H1 (cell line): ENCODE measurements at regions not wholly inside any gene's neighbourhood (a gene's known extent, or its start where the extent isn't known, plus 50 kb on each side); places are given as distances from the start of the nearest gene placed in this dataset.

Experiments
- CTCF ChIA-PET: fragments of 300-600 bp; sonication (Branson Sonifier 250); formaldehyde crosslinking; loops from one replicate; lab custom pipeline; 2021; ENCODE audit not compliant: partially characterized antibody; lab: Charles Lee
- POLR2A ChIA-PET: fragments of 300-600 bp; sonication (Branson Sonifier 250); formaldehyde crosslinking; loops from one replicate; lab custom pipeline; 2021; ENCODE audit warnings: inconsistent platforms; ENCODE audit not compliant: partially characterized antibody; lab: Charles Lee
- DNase-seq, 2 experiments: peaks; one replicate each; pipeline versions ENCODE4 v3.0.0 to v3.0.0-alpha.2; 2010 to 2022; ENCODE audit warnings: low spot score in 2 of 2, low read depth in 1 of 2, mixed read lengths in 1 of 2
- FAIRE-seq: peaks from 2 replicates; lab custom pipeline; 2011; peaks lifted over from hg19 to GRCh38; lab: Jason Lieb, UNC
- H2AFZ ChIP-seq: 2 replicates; pipeline ENCODE4 v1.8.1; 2012; ENCODE audit warnings: low read length, inconsistent platforms
- H2AK5ac ChIP-seq: 2 replicates; pipeline ENCODE4 v1.6.1; 2013; ENCODE audit warnings: low read depth, low read length
- H2BK120ac ChIP-seq: replicated peaks from 2 replicates; pipeline ENCODE3; 2013; ENCODE audit warnings: low read depth, low read length, inconsistent platforms
- H2BK12ac ChIP-seq: 2 replicates; pipeline ENCODE4 v1.6.1; 2013; ENCODE audit warnings: low read depth, low read length
- H2BK15ac ChIP-seq: 2 replicates; pipeline ENCODE4 v1.6.1; 2013; ENCODE audit warnings: low read length
- H2BK20ac ChIP-seq: 2 replicates; pipeline ENCODE4 v1.6.1; 2013; ENCODE audit warnings: low read length
- H2BK5ac ChIP-seq: 2 replicates; pipeline ENCODE4 v1.6.1; 2013; ENCODE audit warnings: low read depth, low read length
- H3K14ac ChIP-seq: 2 replicates; pipeline ENCODE4 v1.6.1; 2013; ENCODE audit warnings: inconsistent platforms; ENCODE audit not compliant: insufficient read length
- H3K18ac ChIP-seq: 2 replicates; pipeline ENCODE4 v1.6.1; 2013; ENCODE audit warnings: low read length; ENCODE audit errors: extremely low read depth
- H3K23ac ChIP-seq: 2 replicates; pipeline ENCODE4 v1.6.1; 2013; ENCODE audit warnings: inconsistent platforms; ENCODE audit not compliant: insufficient read length
- H3K23me2 ChIP-seq: 2 replicates; pipeline ENCODE4 v1.6.1; 2013; ENCODE audit warnings: low read depth, low read length
- H3K27ac ChIP-seq: 2 replicates; pipeline ENCODE4 v1.6.1; 2011; ENCODE audit warnings: low read depth, low read length, inconsistent platforms
- H3K27me3 ChIP-seq, 4 experiments: replicated peaks in 1 of 4; 1 replicate in 1 of 4; 2 replicates in 3 of 4; pipeline versions ENCODE4 v1.6.1 to v1.8.1; 2011 to 2013; ENCODE audit warnings: low read length in 3 of 4, mild to moderate bottlenecking in 3 of 4, inconsistent platforms in 2 of 4, mixed read lengths in 2 of 4, moderate library complexity in 1 of 4; ENCODE audit not compliant: control insufficient read depth in 3 of 4, insufficient read depth in 3 of 4; ENCODE audit errors: extremely low read depth in 1 of 4
- H3K36me3 ChIP-seq, 4 experiments: 2 replicates each; pipeline versions ENCODE4 v1.6.1 to v1.8.1; 2011 to 2013; ENCODE audit warnings: mild to moderate bottlenecking in 4 of 4, low read length in 3 of 4, moderate library complexity in 2 of 4, control low read depth in 1 of 4, inconsistent platforms in 1 of 4; ENCODE audit not compliant: insufficient read depth in 4 of 4, control insufficient read depth in 2 of 4
- H3K4ac ChIP-seq: replicated peaks from 2 replicates; pipeline ENCODE3; 2013; ENCODE audit warnings: low read length, low read depth, mixed read lengths, inconsistent platforms; ENCODE audit not compliant: insufficient read length
- H3K4me1 ChIP-seq, 4 experiments: replicated peaks in 1 of 4; 1 replicate in 1 of 4; 2 replicates in 3 of 4; pipeline versions ENCODE4 v1.6.1 to v1.8.1; 2011 to 2013; ENCODE audit warnings: low read length in 3 of 4, inconsistent platforms in 2 of 4, mixed read lengths in 1 of 4; ENCODE audit not compliant: insufficient read depth in 4 of 4, control insufficient read depth in 3 of 4
- H3K4me2 ChIP-seq, 2 experiments: 2 replicates each; pipeline versions ENCODE4 v1.6.1 to v1.8.1; 2011 to 2013; ENCODE audit warnings: low read depth in 2 of 2, low read length in 2 of 2, control low read depth in 1 of 2, inconsistent platforms in 1 of 2, mild to moderate bottlenecking in 1 of 2; ENCODE audit not compliant: insufficient read depth in 1 of 2
- H3K4me3 ChIP-seq, 4 experiments: fragments of 200-600, 300-600 bp in 1 of 4; sonication (generic), shearing (Covaris generic), sonication (Bioruptor Twin) in 1 of 4; 2 replicates each; pipeline versions ENCODE4 v1.5.1 to v1.8.1; 2011 to 2016; ENCODE audit warnings: low read length in 4 of 4, low read depth in 3 of 4, control low read depth in 2 of 4, inconsistent platforms in 2 of 4, mild to moderate bottlenecking in 2 of 4, mixed read lengths in 1 of 4, moderate library complexity in 1 of 4; ENCODE audit not compliant: insufficient read depth in 2 of 4; ENCODE audit errors: extremely low read depth in 1 of 4
- H3K56ac ChIP-seq: replicated peaks from 2 replicates; pipeline ENCODE3; 2013; ENCODE audit warnings: low read depth, mild to moderate bottlenecking, mixed read lengths, low read length, inconsistent platforms; ENCODE audit not compliant: insufficient read length
- H3K79me1 ChIP-seq: 2 replicates; pipeline ENCODE4 v1.6.1; 2013; ENCODE audit warnings: low read depth, low read length, control low read depth
- H3K79me2 ChIP-seq, 2 experiments: 2 replicates each; pipeline versions ENCODE4 v1.6.1 to v1.8.1; 2012 to 2013; ENCODE audit warnings: low read length in 2 of 2, mild to moderate bottlenecking in 2 of 2, inconsistent platforms in 1 of 2; ENCODE audit not compliant: insufficient read depth in 2 of 2, control insufficient read depth in 1 of 2
- H3K9ac ChIP-seq, 4 experiments: replicated peaks in 1 of 4; 1 replicate in 1 of 4; 2 replicates in 3 of 4; pipeline versions ENCODE4 v1.6.1 to v1.8.1; 2011 to 2013; ENCODE audit warnings: low read depth in 3 of 4, low read length in 3 of 4, control low read depth in 2 of 4, mild to moderate bottlenecking in 2 of 4, moderate library complexity in 2 of 4, inconsistent platforms in 1 of 4; ENCODE audit errors: extremely low read depth in 1 of 4
- H3K9me3 ChIP-seq, 2 experiments: 2 replicates each; pipeline versions ENCODE4 v1.6.1 to v1.8.1; 2012 to 2013; ENCODE audit warnings: mild to moderate bottlenecking in 2 of 2, moderate library complexity in 2 of 2, control low read depth in 1 of 2, inconsistent platforms in 1 of 2, low read depth in 1 of 2, low read length in 1 of 2, mixed read lengths in 1 of 2; ENCODE audit not compliant: insufficient read depth in 2 of 2
- H4K20me1 ChIP-seq, 2 experiments: replicated peaks in 1 of 2; 2 replicates each; pipeline versions ENCODE3 to v1.8.1; 2011 to 2013; ENCODE audit warnings: inconsistent platforms in 2 of 2, low read length in 2 of 2, mild to moderate bottlenecking in 1 of 2; ENCODE audit not compliant: insufficient read depth in 2 of 2, control insufficient read depth in 1 of 2
- H4K5ac ChIP-seq: 2 replicates; pipeline ENCODE4 v1.6.1; 2013; ENCODE audit warnings: low read length, low read depth, mixed read lengths, inconsistent platforms; ENCODE audit not compliant: insufficient read length
- H4K8ac ChIP-seq: 2 replicates; pipeline ENCODE4 v1.8.0; 2013; ENCODE audit warnings: mild to moderate bottlenecking, moderate library complexity, low read length, inconsistent platforms; ENCODE audit not compliant: insufficient read depth; ENCODE audit errors: extremely low read depth
- H4K91ac ChIP-seq: replicated peaks from 2 replicates; pipeline ENCODE3; 2013; ENCODE audit warnings: low read length, mixed read lengths, inconsistent platforms; ENCODE audit not compliant: insufficient read length
- ASH2L ChIP-seq: fragments of 200-600, 300-600 bp; sonication (generic); IDR thresholded peaks from one replicate; pipeline ENCODE4 v1.7.1; 2017; ENCODE audit warnings: low read length
- BCL11A ChIP-seq, 2 experiments: IDR thresholded peaks; one replicate each; pipeline ENCODE4 v1.6.1; 2011; ENCODE audit warnings: low read depth in 2 of 2, low read length in 2 of 2, mild to moderate bottlenecking in 2 of 2
- BRCA1 ChIP-seq: IDR thresholded peaks from 2 replicates; pipeline ENCODE4 v1.6.1; 2012; ENCODE audit warnings: low read depth, low read length, improper control_type of control experiment
- CBX8 ChIP-seq: fragments of 300-800, 300-1000 bp; sonication (generic); IDR thresholded peaks from 2 replicates; pipeline ENCODE4 v1.7.1; 2016; ENCODE audit warnings: low read depth, low read length, borderline replicate concordance
- CEBPB ChIP-seq: IDR thresholded peaks from 2 replicates; pipeline ENCODE4 v1.6.1; 2012; ENCODE audit warnings: low read depth, low read length
- CREB1 ChIP-seq: IDR thresholded peaks from 2 replicates; pipeline ENCODE4 v1.6.1; 2012; ENCODE audit warnings: inconsistent platforms
- CTCF ChIP-seq, 3 experiments: IDR thresholded peaks; 1 replicate in 2 of 3; 2 replicates in 1 of 3; pipeline versions ENCODE4 v1.5.1 to v1.6.1; 2011; ENCODE audit warnings: low read length in 3 of 3, mild to moderate bottlenecking in 3 of 3, inconsistent platforms in 2 of 3, low read depth in 1 of 3, moderate library complexity in 1 of 3; ENCODE audit not compliant: insufficient read depth in 1 of 3; ENCODE audit errors: control extremely low read depth in 1 of 3
- HDAC6 ChIP-seq: IDR thresholded peaks from one replicate; pipeline ENCODE4 v1.7.1; 2012; ENCODE audit warnings: low read depth, mild to moderate bottlenecking, inconsistent platforms, low read length, moderate library complexity
- JUN ChIP-seq: IDR thresholded peaks from 2 replicates; pipeline ENCODE4 v1.6.1; 2011; ENCODE audit warnings: low read depth, mild to moderate bottlenecking, improper control_type of control experiment, low read length
- MAFK ChIP-seq: IDR thresholded peaks from 2 replicates; pipeline ENCODE4 v1.6.1; 2012; ENCODE audit warnings: low read depth, mild to moderate bottlenecking, improper control_type of control experiment, low read length
- POLR2A ChIP-seq, 2 experiments: IDR thresholded peaks; 1 replicate in 1 of 2; 2 replicates in 1 of 2; pipeline ENCODE4 v1.6.1; 2011; ENCODE audit warnings: low read depth in 2 of 2, low read length in 2 of 2, mild to moderate bottlenecking in 2 of 2; ENCODE audit errors: control extremely low read depth in 1 of 2
- POU5F1 ChIP-seq: IDR thresholded peaks from 2 replicates; pipeline ENCODE4 v1.6.1; 2011; ENCODE audit warnings: low read depth, mild to moderate bottlenecking, low read length, moderate library complexity
- SP1 ChIP-seq: IDR thresholded peaks from 2 replicates; pipeline ENCODE4 v1.6.1; 2011; ENCODE audit warnings: low read depth, low read length
- WGBS, 2 experiments: shearing (Covaris generic) in 1 of 2; methylation state at CpG; one replicate each; pipeline versions ENCODE4 v1.1.6 to v1.1.7; 2013 to 2015; ENCODE audit warnings: low lambda C conversion rate in 2 of 2, mixed read lengths in 2 of 2, inconsistent platforms in 1 of 2, low coverage in 1 of 2, missing lambda C conversion rate in 1 of 2; ENCODE audit not compliant: insufficient replicate concordance in 2 of 2, insufficient coverage in 1 of 2, insufficient read length in 1 of 2; ENCODE audit errors: extremely low coverage in 1 of 2, missing lambda C conversion rate in 1 of 2; 5-methylcytosine and 5-hydroxymethylcytosine counted together

GRCh38 chr7:37518266-37518665 is 69.6 kb upstream of the ELMO1 start:
- Histone ChIP-seq H3K79me1 (no peaks in the 10 kb centered on the region), H3K4me3 (no peak overlapping the region), H3K14ac (no peak overlapping the region), H3K56ac (no peak overlapping the region), H2BK120ac (no peak overlapping the region), H4K5ac (no peak overlapping the region), H2BK5ac (no peak overlapping the region), H3K27me3 (no peaks in the 10 kb centered on the region), H3K4me2 (no peak overlapping the region), H3K27ac (no peak overlapping the region), H3K4me1 (no peaks in the 10 kb centered on the region), H3K9ac (no peak overlapping the region), H3K79me2 (no peaks in the 10 kb centered on the region), H3K36me3 (no peaks in the 10 kb centered on the region), H2AK5ac (no peak overlapping the region), H3K4ac (no peak overlapping the region), H2BK12ac (no peak overlapping the region), H2BK20ac (no peak overlapping the region), H3K23ac (no peak overlapping the region), H3K9me3 (no peaks in the 10 kb centered on the region), H2BK15ac (no peak overlapping the region), H4K8ac (no peak overlapping the region), H4K20me1 (no peaks in the 10 kb centered on the region), H4K91ac (no peak overlapping the region), H3K23me2 (no peaks in the 10 kb centered on the region), H3K18ac (no peak overlapping the region), H2AFZ (no peak overlapping the region)
- ChIA-PET CTCF (interaction anchor here (1.1 to 2.5 kb wide), 5 partner anchors 9 to 23 kb away, joined by 3 to 9 read pairs (median 5); no protein-coding TSS in a partner anchor), POLR2A (interaction anchor here (1.2 kb wide), 1 partner anchor 8 kb away, joined by 3 read pairs; no protein-coding TSS in a partner anchor)
- DNase-seq (no peak), FAIRE-seq (no peak)
- 95% methylated on average over 2 of the region's 2 CpGs; no CpG with 5 or more reads in 1 of the 2 experiments for WGBS, 2 experiments
- TF ChIP-seq HDAC6 (no peak), POU5F1 (no peak), JUN (no peak), BCL11A (IDR thresholded peaks at IDR 0.05; ENCODE audit: low read depth in 2 of 2, low read length in 2 of 2) (no peak), BRCA1 (no peak), CEBPB (no peak), MAFK (no peak), CBX8 (no peak), SP1 (no peak), CTCF (IDR thresholded peaks at IDR 0.05; ENCODE audit: control extremely low read depth in 1 of 3, insufficient read depth in 1 of 3, low read depth in 1 of 3, low read length in 3 of 3) (no peak), CREB1 (no peak), ASH2L (no peak), POLR2A (IDR thresholded peaks at IDR 0.05; ENCODE audit: control extremely low read depth in 1 of 2, low read depth in 2 of 2, low read length in 2 of 2) (no peak)
